ENCODE measurements at regions not wholly inside any gene's neighbourhood (a gene's known extent, or its start where the extent isn't known, plus 50 kb on each side); places are given as distances from the start of the nearest gene placed in this dataset.

DNA sequence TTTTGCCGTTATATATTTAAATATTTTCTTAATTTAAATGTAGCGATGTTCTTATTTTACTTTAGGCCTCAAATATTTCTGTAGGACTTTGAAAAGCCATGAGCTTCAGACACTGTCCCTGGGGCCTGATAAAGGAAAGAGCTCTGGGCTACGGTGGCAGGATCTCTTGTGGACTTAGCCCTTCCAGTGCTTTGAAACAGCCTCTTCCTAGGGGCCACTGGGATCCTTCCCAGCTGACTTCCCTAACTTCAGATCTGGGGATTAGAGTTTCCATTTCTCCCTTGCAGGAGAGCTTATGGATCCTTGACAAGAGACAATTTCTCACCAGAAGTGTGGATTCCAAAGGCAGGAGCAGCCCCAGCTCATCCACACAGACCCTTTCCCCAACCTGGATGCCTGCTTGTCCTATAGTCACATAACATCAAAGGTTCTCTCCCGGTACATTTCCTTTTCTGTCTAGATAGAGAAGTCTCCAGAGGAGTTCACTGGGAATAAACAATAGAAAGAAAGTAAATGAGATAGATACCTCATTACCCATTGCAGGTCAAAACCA, 221.4 kb downstream of the TTC6 start:
- TF ChIP-seq CTCF (conservative IDR thresholded peaks at IDR 0.05; ENCODE audit: low read depth, low read length): no peak
- TF ChIP-seq EZH2 (IDR thresholded peaks at IDR 0.05; ENCODE audit: borderline replicate concordance, low read depth, low read length, poor library complexity, severe bottlenecking): no peak
